ENCODE measurements at regions not wholly inside any gene's neighbourhood (a gene's known extent, or its start where the extent isn't known, plus 50 kb on each side); places are given as distances from the start of the nearest gene placed in this dataset.

GRCh38 chr4:130640592-130640991 lies 1544.6 kb downstream of the C4orf33 start:
- no peak for DNase-seq (ENCODE audit: low spot score)
- TF ChIP-seq CTCF (IDR thresholded peaks at IDR 0.05; ENCODE audit: extremely low read depth, missing control alignments), result no peak

GRCh38 chr4:130646886-130647285 lies 1550.9 kb downstream of the C4orf33 start:
- DNase-seq (ENCODE audit: low spot score), result no peak
- TF ChIP-seq CTCF (IDR thresholded peaks at IDR 0.05; ENCODE audit: extremely low read depth, missing control alignments), result no peak

- no peak for TF ChIP-seq CTCF (IDR thresholded peaks at IDR 0.05; ENCODE audit: extremely low read depth, missing control alignments)
- no peak for DNase-seq (ENCODE audit: low spot score)
Measured at GRCh38 chr4:130648570-130648969, 1552.6 kb downstream of the C4orf33 start.

GRCh38 chr4:130653842-130654241 lies 1557.9 kb downstream of the C4orf33 start:
- no peak for DNase-seq (ENCODE audit: low spot score)
- TF ChIP-seq CTCF (IDR thresholded peaks at IDR 0.05; ENCODE audit: extremely low read depth, missing control alignments), result no peak

GRCh38 chr4:130659320-130659719 lies 1563.4 kb downstream of the C4orf33 start:
- no peak for DNase-seq (ENCODE audit: low spot score)
- TF ChIP-seq CTCF (IDR thresholded peaks at IDR 0.05; ENCODE audit: extremely low read depth, missing control alignments), result no peak

GRCh38 chr4:130668859-130669258 lies 1572.9 kb downstream of the C4orf33 start:
- DNase-seq (ENCODE audit: low spot score), result no peak
- TF ChIP-seq CTCF (IDR thresholded peaks at IDR 0.05; ENCODE audit: extremely low read depth, missing control alignments), result no peak

- no peak for DNase-seq (ENCODE audit: low spot score)
- no peak for TF ChIP-seq CTCF (IDR thresholded peaks at IDR 0.05; ENCODE audit: extremely low read depth, missing control alignments)
Measured at GRCh38 chr4:130675266-130675665, 1579.3 kb downstream of the C4orf33 start.

All from GM20000 (cell line).